HG03039 (cell line): ENCODE measurements at regions not wholly inside any gene's neighbourhood (a gene's known extent, or its start where the extent isn't known, plus 50 kb on each side); places are given as distances from the start of the nearest gene placed in this dataset.

Experiments
- ATAC-seq: cut with Tn5 transposase; IDR thresholded peaks from one replicate; pipeline ENCODE4 v1.9.1; 2021; ENCODE audit warnings: mild to moderate bottlenecking, moderate library complexity; ENCODE audit not compliant: unreplicated experiment

- ATAC-seq, result no peak
Measured at GRCh38 chr7:95668504-95669018, 72.2 kb upstream of the PDK4 start.

GRCh38 chr7:95662987-95663386 lies 66.7 kb upstream of the PDK4 start:
- ATAC-seq, result no peak

- no peak for ATAC-seq
Measured at GRCh38 chr7:95660023-95660434, 63.7 kb upstream of the PDK4 start.

DNA sequence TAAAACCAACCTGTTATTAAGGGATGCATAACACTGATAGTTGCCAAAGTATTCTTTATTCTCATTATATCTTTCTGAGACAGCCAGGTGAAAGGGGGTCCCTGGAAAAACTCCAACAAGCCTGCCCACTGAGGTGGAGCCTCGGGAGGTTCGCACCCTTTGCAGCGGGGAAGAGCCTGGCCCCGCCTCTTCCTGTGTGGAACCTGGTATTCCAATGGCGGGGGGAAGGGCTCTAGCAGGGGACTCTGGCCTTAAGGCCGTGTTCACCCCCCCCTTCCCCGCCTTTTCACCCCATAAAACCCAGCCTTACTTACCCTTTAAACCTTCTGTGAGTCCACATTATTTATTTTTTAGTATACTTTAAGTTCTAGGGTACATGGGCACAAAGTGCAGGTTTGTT lies 62.4 kb upstream of the PDK4 start:
- no peak for ATAC-seq

- ATAC-seq, result no peak
Measured at GRCh38 chr7:95649546-95649945, 53.2 kb upstream of the PDK4 start.

DNA sequence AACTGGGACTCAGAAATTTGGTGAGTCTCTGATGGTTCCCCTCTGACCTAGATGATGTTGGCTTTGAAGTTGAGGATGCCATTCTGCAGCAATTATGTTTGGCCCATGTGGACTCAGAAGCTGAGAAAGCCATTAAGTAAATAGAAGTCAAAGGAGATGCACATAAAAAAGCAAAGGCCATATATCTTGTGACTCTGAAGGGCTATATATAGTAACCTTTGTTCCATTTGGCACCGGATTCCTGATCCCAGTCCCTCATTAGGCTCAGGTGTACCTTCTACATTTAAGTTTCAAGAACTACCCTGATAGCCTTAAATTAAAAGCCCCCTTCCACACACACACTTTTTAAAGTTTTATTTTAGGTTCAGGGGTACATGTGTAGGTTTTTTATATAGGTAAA lies 50.0 kb upstream of the PDK4 start:
- ATAC-seq, result no peak
